A549 (cell line): ENCODE measurements at regions not wholly inside any gene's neighbourhood (a gene's known extent, or its start where the extent isn't known, plus 50 kb on each side); places are given as distances from the start of the nearest gene placed in this dataset.
A peak's percentile ranks its signal among the peaks of the same experiment; 100 is the strongest.

Experiments used
- ATAC-seq, 2 experiments: fragments of 200-7000 bp in 1 of 2; fragments of >200 bp in 1 of 2; cut with Nextera tagmentation in 1 of 2; cut with Tn5 transposase in 1 of 2; 3 replicates each; pipeline versions ENCODE4 v1.8.0 to v1.9.1; 2018 to 2020; ENCODE audit warnings: mild to moderate bottlenecking in 1 of 2, moderate library complexity in 1 of 2
- CTCF ChIA-PET: fragments of 300-600 bp; sonication (Branson Sonifier 250); formaldehyde crosslinking; extraction: SDS; loops from one replicate; lab custom pipeline; 2021; ENCODE audit warnings: antibody characterized with exemption, inconsistent platforms; lab: Yijun Ruan, JAX
- POLR2A ChIA-PET: fragments of 350-600 bp; formaldehyde crosslinking; extraction: SDS; loops from one replicate; lab custom pipeline; 2021; ENCODE audit warnings: antibody characterized with exemption, inconsistent platforms; lab: Yijun Ruan, JAX
- DNase-seq, 2 experiments: peaks; one replicate each; pipeline versions ENCODE4 v3.0.0 to v3.0.0-alpha.2; 2011 to 2016; ENCODE audit warnings: low read depth in 1 of 2, low spot score in 1 of 2
- FAIRE-seq: peaks from 2 replicates; lab custom pipeline; 2011; peaks lifted over from hg19 to GRCh38; lab: Jason Lieb, UNC
- H3K27ac ChIP-seq, 2 experiments: fragments of >200 bp; sonication (Bioruptor Twin); formaldehyde crosslinking; 3 replicates each; pipeline ENCODE4 v1.5.1; 2016 to 2017
- H3K4me1 ChIP-seq: fragments of >200 bp; sonication (Bioruptor Twin); formaldehyde crosslinking; 3 replicates; pipeline ENCODE4 v1.6.1; 2016
- H3K4me2 ChIP-seq: fragments of >200 bp; sonication (Bioruptor Twin); formaldehyde crosslinking; 3 replicates; pipeline ENCODE4 v1.6.1; 2016
- H3K4me3 ChIP-seq: fragments of >200 bp; sonication (Bioruptor Twin); formaldehyde crosslinking; 3 replicates; pipeline ENCODE4 v1.5.1; 2016
- H3K9me3 ChIP-seq: fragments of >200 bp; sonication (Bioruptor Twin); formaldehyde crosslinking; 3 replicates; pipeline ENCODE4 v1.6.1; 2016
- BCL3 ChIP-seq: fragments of >200 bp; sonication (Bioruptor Twin); formaldehyde crosslinking; IDR thresholded peaks from 3 replicates; pipeline ENCODE4 v1.6.1; 2016
- CHD2 ChIP-seq: fragments of 150-350 bp; IDR thresholded peaks from 2 replicates; pipeline ENCODE4 v1.6.1; 2014; ENCODE audit warnings: low read length; ENCODE audit not compliant: partially characterized antibody
- CHD4 ChIP-seq: fragments of 200-600 bp; sonication (generic); IDR thresholded peaks from 2 replicates; pipeline ENCODE4 v1.6.1; 2016; ENCODE audit warnings: antibody characterized with exemption, mild to moderate bottlenecking, borderline replicate concordance
- CTCF ChIP-seq: fragments of >200 bp; sonication (Bioruptor Twin); formaldehyde crosslinking; IDR thresholded peaks from 3 replicates; pipeline ENCODE4 v1.5.1; 2016
- E2F6 ChIP-seq: IDR thresholded peaks from 2 replicates; pipeline ENCODE4 v1.6.1; 2012; ENCODE audit warnings: low read depth, borderline replicate concordance
- EHF ChIP-seq: fragments of 250-450 bp; sonication (Bioruptor Pico); IDR thresholded peaks from 2 replicates; pipeline ENCODE4 v1.5.0; 2020; ENCODE audit warnings: mild to moderate bottlenecking
- EHMT2 ChIP-seq: fragments of 200-600 bp; sonication (generic); IDR thresholded peaks from 2 replicates; pipeline ENCODE4 v1.6.1; 2016; ENCODE audit warnings: antibody characterized with exemption, low read depth, mild to moderate bottlenecking, moderate library complexity
- ELK1 ChIP-seq: fragments of 150-350 bp; IDR thresholded peaks from 2 replicates; pipeline ENCODE4 v1.6.1; 2014; ENCODE audit warnings: low read depth, mild to moderate bottlenecking, low read length
- EP300 ChIP-seq, 2 experiments: fragments of >200 bp; sonication (Bioruptor Twin); formaldehyde crosslinking; IDR thresholded peaks; 2 replicates in 1 of 2; 3 replicates in 1 of 2; pipeline ENCODE4 v1.6.1; 2016 to 2017
- FOSL2 ChIP-seq, 2 experiments: fragments of 450-650 bp in 1 of 2; fragments of >200 bp in 1 of 2; sonication (Bioruptor Twin) in 1 of 2; formaldehyde crosslinking; IDR thresholded peaks; 2 replicates each; pipeline versions ENCODE4 v1.5.0 to v1.6.1; 2016 to 2020; ENCODE audit warnings: mild to moderate bottlenecking in 1 of 2, moderate library complexity in 1 of 2
- HDAC2 ChIP-seq: fragments of 200-600 bp; sonication (generic); IDR thresholded peaks from 2 replicates; pipeline ENCODE4 v1.6.1; 2016
- HES2 ChIP-seq: fragments of >200 bp; sonication (Bioruptor Twin); formaldehyde crosslinking; IDR thresholded peaks from 2 replicates; pipeline ENCODE4 v1.6.1; 2016
- HEYL ChIP-seq: fragments of 250-450 bp; sonication (Bioruptor Pico); IDR thresholded peaks from 2 replicates; pipeline ENCODE4 v1.8.0; 2021; ENCODE audit warnings: mild to moderate bottlenecking, moderate library complexity
- HOXB13 ChIP-seq: fragments of 250-450 bp; sonication (Bioruptor Pico); IDR thresholded peaks from 2 replicates; pipeline ENCODE4 v1.5.0; 2020; ENCODE audit warnings: low read depth, mild to moderate bottlenecking, moderate library complexity
- KDM5A ChIP-seq: fragments of 200-600 bp; sonication (generic); IDR thresholded peaks from 2 replicates; pipeline ENCODE4 v1.6.1; 2016; ENCODE audit warnings: antibody characterized with exemption, mild to moderate bottlenecking
- MAFK ChIP-seq: fragments of 450-650 bp; IDR thresholded peaks from 2 replicates; pipeline ENCODE4 v1.6.1; 2014; ENCODE audit not compliant: partially characterized antibody
- NR3C1 ChIP-seq: fragments of >200 bp; sonication (Bioruptor Twin); formaldehyde crosslinking; IDR thresholded peaks from 3 replicates; pipeline ENCODE4 v1.6.1; 2017
- POLR2AphosphoS2 ChIP-seq: conservative IDR thresholded peaks from 2 replicates; pipeline ENCODE4 v1.6.1; 2012; ENCODE audit warnings: low read length, improper control_type of control experiment, inconsistent platforms
- RARB ChIP-seq: fragments of 250-450 bp; sonication (Bioruptor Pico); IDR thresholded peaks from 2 replicates; pipeline ENCODE4 v1.8.0; 2021; ENCODE audit warnings: mild to moderate bottlenecking, moderate library complexity
- RFX5 ChIP-seq: fragments of 450-650 bp; IDR thresholded peaks from 2 replicates; pipeline ENCODE4 v1.7.1; 2014; ENCODE audit warnings: antibody characterized with exemption, mild to moderate bottlenecking, moderate library complexity
- TP53 ChIP-seq: fragments of 250-450 bp; sonication (Bioruptor Pico); IDR thresholded peaks from 2 replicates; pipeline ENCODE4 v1.5.0; 2021; ENCODE audit warnings: mild to moderate bottlenecking, moderate library complexity
- USF2 ChIP-seq: fragments of 450-650 bp; IDR thresholded peaks from 2 replicates; pipeline ENCODE4 v1.6.1; 2014; ENCODE audit warnings: antibody characterized with exemption
- ZC3H11A ChIP-seq: fragments of 450-650 bp; IDR thresholded peaks from 2 replicates; pipeline ENCODE4 v1.6.1; 2014; ENCODE audit warnings: antibody characterized with exemption, mild to moderate bottlenecking
- ZSCAN20 ChIP-seq: fragments of 250-450 bp; sonication (Bioruptor Pico); IDR thresholded peaks from 2 replicates; pipeline ENCODE4 v1.8.0; 2022; ENCODE audit warnings: mild to moderate bottlenecking, moderate library complexity
- WGBS: methylation state at CpG from one replicate; pipeline ENCODE4 v1.1.6; 2017; ENCODE audit errors: missing lambda C conversion rate; 5-methylcytosine and 5-hydroxymethylcytosine counted together

- H3K4me2 ChIP-seq = no peak overlapping the region
- H3K4me3 ChIP-seq = no peak overlapping the region
- H3K9me3 ChIP-seq = no peaks in the 10 kb centered on the region
- ChIA-PET POLR2A (no interaction called here), CTCF (no interaction called here)
- peak overlapping the region; percentile 19 to 79; a peak in 4 of 6 replicates for H3K27ac ChIP-seq
- no peak for TF ChIP-seq FOSL2 (IDR thresholded peaks at IDR 0.05)
- TF ChIP-seq FOSL2 (CRISPR knock-in tag; IDR thresholded peaks at IDR 0.05) = 0 out of 2 replicates have a peak, but pooled peaks have one; percentile 13
- no peak for TF ChIP-seq CHD2
- TF ChIP-seq RARB = no peak
- WGBS = 64% methylated on average over 8 of the region's 8 CpGs
- ATAC-seq (no peak), DNase-seq (no peak), FAIRE-seq (peak; percentile 36)
- peaks cover 28% of the 10 kb centered on the region for H3K4me1 ChIP-seq
Observed at GRCh38 chr4:68748181-68748991, 67.4 kb upstream of the UGT2B10 start.

GRCh38 chr4:68750555-68750954 is 65.2 kb upstream of the UGT2B10 start:
- ChIA-PET CTCF (no interaction called here), POLR2A (no interaction called here)
- Histone ChIP-seq H3K4me1 (peaks cover 14% of the 10 kb centered on the region), H3K9me3 (no peaks in the 10 kb centered on the region; the same call in 2 of the 3 replicates), H3K27ac (peak overlapping the region; percentile 4 to 16; a peak in 3 of 6 replicates), H3K4me3 (no peak overlapping the region), H3K4me2 (no peak overlapping the region; the same call in 2 of the 3 replicates)
- DNase-seq = no peak
- no peak for ATAC-seq
- TF ChIP-seq RFX5 (no peak), ZSCAN20 (no peak), HES2 (no peak), KDM5A (no peak), CHD4 (no peak), E2F6 (no peak), HEYL (CRISPR knock-in tag) (no peak), EHMT2 (no peak), HDAC2 (no peak), MAFK (no peak), NR3C1 (no peak), HOXB13 (no peak)
- no peak for FAIRE-seq

- no peak for DNase-seq
- no peaks in the 10 kb centered on the region; the same call in 2 of the 3 replicates for H3K9me3 ChIP-seq
- FAIRE-seq = no peak
- POLR2A ChIA-PET = no interaction called here
- CTCF ChIA-PET = no interaction called here
- TF ChIP-seq MAFK (no peak), EHF (CRISPR knock-in tag) (no peak), POLR2AphosphoS2 (no peak), RARB (no peak), ZC3H11A (no peak), TP53 (no peak), ELK1 (no peak), BCL3 (no peak), USF2 (no peak), CTCF (no peak), EP300 (IDR thresholded peaks at IDR 0.05) (no peak), ZSCAN20 (no peak)
- H3K4me1 ChIP-seq = peaks cover 8% of the 10 kb centered on the region; the same call in 2 of the 3 replicates
- 47% methylated on average over 4 of the region's 4 CpGs for WGBS
- H3K4me2 ChIP-seq = no peak overlapping the region; the same call in 2 of the 3 replicates
- no peak overlapping the region for H3K4me3 ChIP-seq
- peak overlapping the region; percentile 4 to 16; a peak in 3 of 6 replicates for H3K27ac ChIP-seq
- no peak for ATAC-seq
Observed at GRCh38 chr4:68751138-68751537, 64.7 kb upstream of the UGT2B10 start.
